DMS153 (cell line): ENCODE measurements at regions not wholly inside any gene's neighbourhood (a gene's known extent, or its start where the extent isn't known, plus 50 kb on each side); places are given as distances from the start of the nearest gene placed in this dataset.

Experiments used
- DNase-seq: peaks from one replicate; lab custom pipeline; 2025; lab: John Stamatoyannopoulos, UW

- DNase-seq: no peak
These were observed 440.4 kb upstream of the DCN start for GRCh38 chr12:91622981-91623380.

- DNase-seq: no peak
These were observed 439.4 kb upstream of the DCN start for GRCh38 chr12:91622037-91622436.

GRCh38 chr12:91620992-91621391, 438.4 kb upstream of the DCN start:
- DNase-seq: no peak

GRCh38 chr12:91620422-91620821, 437.8 kb upstream of the DCN start:
- no peak for DNase-seq

- no peak for DNase-seq
These were observed 435.7 kb upstream of the DCN start for GRCh38 chr12:91618281-91618680.

GRCh38 chr12:91617818-91618217, 435.2 kb upstream of the DCN start:
- no peak for DNase-seq

- DNase-seq: no peak
These were observed 433.8 kb upstream of the DCN start for GRCh38 chr12:91616416-91616815.

- DNase-seq: no peak
These were observed 430.7 kb upstream of the DCN start for GRCh38 chr12:91613223-91613779.

- DNase-seq: no peak
These were observed 427.9 kb upstream of the DCN start for GRCh38 chr12:91610561-91610960.

- DNase-seq: no peak
These were observed 426.7 kb upstream of the DCN start for GRCh38 chr12:91609283-91609682.

GRCh38 chr12:91608542-91608941, 425.9 kb upstream of the DCN start:
- no peak for DNase-seq

- no peak for DNase-seq
These were observed 424.2 kb upstream of the DCN start for GRCh38 chr12:91606662-91607377.

- no peak for DNase-seq
These were observed 422.3 kb upstream of the DCN start for GRCh38 chr12:91604897-91605296.

GRCh38 chr12:91603060-91603459, 420.4 kb upstream of the DCN start:
- DNase-seq: no peak

- no peak for DNase-seq
These were observed 418.4 kb upstream of the DCN start for GRCh38 chr12:91601054-91601453.

GRCh38 chr12:91594715-91595114, 412.1 kb upstream of the DCN start:
- no peak for DNase-seq

- DNase-seq: no peak
These were observed 409.0 kb upstream of the DCN start for GRCh38 chr12:91591639-91591987.

GRCh38 chr12:91590966-91591638, 408.5 kb upstream of the DCN start:
- no peak for DNase-seq

- no peak for DNase-seq
These were observed 406.3 kb upstream of the DCN start for GRCh38 chr12:91588874-91589454.

GRCh38 chr12:91586015-91586414, 403.4 kb upstream of the DCN start:
- no peak for DNase-seq

- no peak for DNase-seq
These were observed 400.2 kb upstream of the DCN start for GRCh38 chr12:91582811-91583210.

- DNase-seq: no peak
These were observed 397.1 kb upstream of the DCN start for GRCh38 chr12:91579516-91580263.
